H1 (cell line): ENCODE measurements at regions not wholly inside any gene's neighbourhood (a gene's known extent, or its start where the extent isn't known, plus 50 kb on each side); places are given as distances from the start of the nearest gene placed in this dataset.

Source experiments
- CTCF ChIA-PET: fragments of 300-600 bp; sonication (Branson Sonifier 250); formaldehyde crosslinking; loops from one replicate; lab custom pipeline; 2021; ENCODE audit not compliant: partially characterized antibody; lab: Charles Lee
- POLR2A ChIA-PET: fragments of 300-600 bp; sonication (Branson Sonifier 250); formaldehyde crosslinking; loops from one replicate; lab custom pipeline; 2021; ENCODE audit warnings: inconsistent platforms; ENCODE audit not compliant: partially characterized antibody; lab: Charles Lee
- DNase-seq, 2 experiments: peaks; one replicate each; pipeline versions ENCODE4 v3.0.0 to v3.0.0-alpha.2; 2010 to 2022; ENCODE audit warnings: low spot score in 2 of 2, low read depth in 1 of 2, mixed read lengths in 1 of 2
- FAIRE-seq: peaks from 2 replicates; lab custom pipeline; 2011; peaks lifted over from hg19 to GRCh38; lab: Jason Lieb, UNC
- H2AFZ ChIP-seq: 2 replicates; pipeline ENCODE4 v1.8.1; 2012; ENCODE audit warnings: low read length, inconsistent platforms
- H2AK5ac ChIP-seq: 2 replicates; pipeline ENCODE4 v1.6.1; 2013; ENCODE audit warnings: low read depth, low read length
- H2BK120ac ChIP-seq: replicated peaks from 2 replicates; pipeline ENCODE3; 2013; ENCODE audit warnings: low read depth, low read length, inconsistent platforms
- H2BK12ac ChIP-seq: 2 replicates; pipeline ENCODE4 v1.6.1; 2013; ENCODE audit warnings: low read depth, low read length
- H2BK15ac ChIP-seq: 2 replicates; pipeline ENCODE4 v1.6.1; 2013; ENCODE audit warnings: low read length
- H2BK20ac ChIP-seq: 2 replicates; pipeline ENCODE4 v1.6.1; 2013; ENCODE audit warnings: low read length
- H2BK5ac ChIP-seq: 2 replicates; pipeline ENCODE4 v1.6.1; 2013; ENCODE audit warnings: low read depth, low read length
- H3K14ac ChIP-seq: 2 replicates; pipeline ENCODE4 v1.6.1; 2013; ENCODE audit warnings: inconsistent platforms; ENCODE audit not compliant: insufficient read length
- H3K18ac ChIP-seq: 2 replicates; pipeline ENCODE4 v1.6.1; 2013; ENCODE audit warnings: low read length; ENCODE audit errors: extremely low read depth
- H3K23ac ChIP-seq: 2 replicates; pipeline ENCODE4 v1.6.1; 2013; ENCODE audit warnings: inconsistent platforms; ENCODE audit not compliant: insufficient read length
- H3K23me2 ChIP-seq: 2 replicates; pipeline ENCODE4 v1.6.1; 2013; ENCODE audit warnings: low read depth, low read length
- H3K27ac ChIP-seq: 2 replicates; pipeline ENCODE4 v1.6.1; 2011; ENCODE audit warnings: low read depth, low read length, inconsistent platforms
- H3K27me3 ChIP-seq, 4 experiments: replicated peaks in 1 of 4; 1 replicate in 1 of 4; 2 replicates in 3 of 4; pipeline versions ENCODE4 v1.6.1 to v1.8.1; 2011 to 2013; ENCODE audit warnings: low read length in 3 of 4, mild to moderate bottlenecking in 3 of 4, inconsistent platforms in 2 of 4, mixed read lengths in 2 of 4, moderate library complexity in 1 of 4; ENCODE audit not compliant: control insufficient read depth in 3 of 4, insufficient read depth in 3 of 4; ENCODE audit errors: extremely low read depth in 1 of 4
- H3K36me3 ChIP-seq, 4 experiments: 2 replicates each; pipeline versions ENCODE4 v1.6.1 to v1.8.1; 2011 to 2013; ENCODE audit warnings: mild to moderate bottlenecking in 4 of 4, low read length in 3 of 4, moderate library complexity in 2 of 4, control low read depth in 1 of 4, inconsistent platforms in 1 of 4; ENCODE audit not compliant: insufficient read depth in 4 of 4, control insufficient read depth in 2 of 4
- H3K4ac ChIP-seq: replicated peaks from 2 replicates; pipeline ENCODE3; 2013; ENCODE audit warnings: low read length, low read depth, mixed read lengths, inconsistent platforms; ENCODE audit not compliant: insufficient read length
- H3K4me1 ChIP-seq, 4 experiments: replicated peaks in 1 of 4; 1 replicate in 1 of 4; 2 replicates in 3 of 4; pipeline versions ENCODE4 v1.6.1 to v1.8.1; 2011 to 2013; ENCODE audit warnings: low read length in 3 of 4, inconsistent platforms in 2 of 4, mixed read lengths in 1 of 4; ENCODE audit not compliant: insufficient read depth in 4 of 4, control insufficient read depth in 3 of 4
- H3K4me2 ChIP-seq, 2 experiments: 2 replicates each; pipeline versions ENCODE4 v1.6.1 to v1.8.1; 2011 to 2013; ENCODE audit warnings: low read depth in 2 of 2, low read length in 2 of 2, control low read depth in 1 of 2, inconsistent platforms in 1 of 2, mild to moderate bottlenecking in 1 of 2; ENCODE audit not compliant: insufficient read depth in 1 of 2
- H3K4me3 ChIP-seq, 4 experiments: fragments of 200-600, 300-600 bp in 1 of 4; sonication (generic), shearing (Covaris generic), sonication (Bioruptor Twin) in 1 of 4; 2 replicates each; pipeline versions ENCODE4 v1.5.1 to v1.8.1; 2011 to 2016; ENCODE audit warnings: low read length in 4 of 4, low read depth in 3 of 4, control low read depth in 2 of 4, inconsistent platforms in 2 of 4, mild to moderate bottlenecking in 2 of 4, mixed read lengths in 1 of 4, moderate library complexity in 1 of 4; ENCODE audit not compliant: insufficient read depth in 2 of 4; ENCODE audit errors: extremely low read depth in 1 of 4
- H3K56ac ChIP-seq: replicated peaks from 2 replicates; pipeline ENCODE3; 2013; ENCODE audit warnings: low read depth, mild to moderate bottlenecking, mixed read lengths, low read length, inconsistent platforms; ENCODE audit not compliant: insufficient read length
- H3K79me1 ChIP-seq: 2 replicates; pipeline ENCODE4 v1.6.1; 2013; ENCODE audit warnings: low read depth, low read length, control low read depth
- H3K79me2 ChIP-seq, 2 experiments: 2 replicates each; pipeline versions ENCODE4 v1.6.1 to v1.8.1; 2012 to 2013; ENCODE audit warnings: low read length in 2 of 2, mild to moderate bottlenecking in 2 of 2, inconsistent platforms in 1 of 2; ENCODE audit not compliant: insufficient read depth in 2 of 2, control insufficient read depth in 1 of 2
- H3K9ac ChIP-seq, 4 experiments: replicated peaks in 1 of 4; 1 replicate in 1 of 4; 2 replicates in 3 of 4; pipeline versions ENCODE4 v1.6.1 to v1.8.1; 2011 to 2013; ENCODE audit warnings: low read depth in 3 of 4, low read length in 3 of 4, control low read depth in 2 of 4, mild to moderate bottlenecking in 2 of 4, moderate library complexity in 2 of 4, inconsistent platforms in 1 of 4; ENCODE audit errors: extremely low read depth in 1 of 4
- H3K9me3 ChIP-seq, 2 experiments: 2 replicates each; pipeline versions ENCODE4 v1.6.1 to v1.8.1; 2012 to 2013; ENCODE audit warnings: mild to moderate bottlenecking in 2 of 2, moderate library complexity in 2 of 2, control low read depth in 1 of 2, inconsistent platforms in 1 of 2, low read depth in 1 of 2, low read length in 1 of 2, mixed read lengths in 1 of 2; ENCODE audit not compliant: insufficient read depth in 2 of 2
- H4K20me1 ChIP-seq, 2 experiments: replicated peaks in 1 of 2; 2 replicates each; pipeline versions ENCODE3 to v1.8.1; 2011 to 2013; ENCODE audit warnings: inconsistent platforms in 2 of 2, low read length in 2 of 2, mild to moderate bottlenecking in 1 of 2; ENCODE audit not compliant: insufficient read depth in 2 of 2, control insufficient read depth in 1 of 2
- H4K5ac ChIP-seq: 2 replicates; pipeline ENCODE4 v1.6.1; 2013; ENCODE audit warnings: low read length, low read depth, mixed read lengths, inconsistent platforms; ENCODE audit not compliant: insufficient read length
- H4K8ac ChIP-seq: 2 replicates; pipeline ENCODE4 v1.8.0; 2013; ENCODE audit warnings: mild to moderate bottlenecking, moderate library complexity, low read length, inconsistent platforms; ENCODE audit not compliant: insufficient read depth; ENCODE audit errors: extremely low read depth
- H4K91ac ChIP-seq: replicated peaks from 2 replicates; pipeline ENCODE3; 2013; ENCODE audit warnings: low read length, mixed read lengths, inconsistent platforms; ENCODE audit not compliant: insufficient read length
- YY1 ChIP-seq: IDR thresholded peaks from 2 replicates; pipeline ENCODE4 v1.6.1; 2011; ENCODE audit warnings: low read depth, mild to moderate bottlenecking, low read length
- WGBS, 2 experiments: shearing (Covaris generic) in 1 of 2; methylation state at CpG; one replicate each; pipeline versions ENCODE4 v1.1.6 to v1.1.7; 2013 to 2015; ENCODE audit warnings: low lambda C conversion rate in 2 of 2, mixed read lengths in 2 of 2, inconsistent platforms in 1 of 2, low coverage in 1 of 2, missing lambda C conversion rate in 1 of 2; ENCODE audit not compliant: insufficient replicate concordance in 2 of 2, insufficient coverage in 1 of 2, insufficient read length in 1 of 2; ENCODE audit errors: extremely low coverage in 1 of 2, missing lambda C conversion rate in 1 of 2; 5-methylcytosine and 5-hydroxymethylcytosine counted together

DNA sequence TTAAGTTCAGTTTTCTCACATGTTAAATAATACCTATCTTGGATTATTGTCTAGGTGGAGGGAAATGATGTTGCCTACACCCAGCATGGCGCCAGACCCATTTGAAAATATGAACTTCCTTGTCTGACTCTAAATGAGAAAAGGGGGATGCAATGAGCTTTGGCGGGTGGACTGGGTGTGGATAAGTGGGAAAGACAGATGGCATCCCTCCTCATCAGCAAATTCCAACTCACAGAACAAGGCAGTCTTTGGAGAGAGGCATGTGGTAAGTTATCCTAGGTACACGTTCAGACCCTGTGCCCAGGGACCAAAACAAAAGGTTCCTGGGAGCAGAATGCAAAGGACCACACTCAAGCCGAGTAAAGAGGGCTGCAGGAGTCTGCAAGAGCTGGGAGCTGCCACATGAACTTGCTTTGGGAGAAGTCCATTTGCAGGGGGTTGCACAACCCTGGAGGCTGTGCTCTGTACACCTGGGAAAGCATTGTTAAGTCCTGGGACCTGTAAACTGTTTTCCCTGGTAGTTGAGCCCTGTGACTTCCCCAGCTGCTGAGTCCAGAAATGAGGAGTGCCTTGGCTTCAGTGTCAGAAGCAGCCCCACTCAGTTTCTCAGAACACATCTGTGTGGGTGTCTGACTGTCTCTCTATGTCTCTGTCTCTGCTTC, 102.3 kb upstream of the TPM1 start:
- CTCF ChIA-PET, result interaction anchor here (1.2 to 1.9 kb wide), 5 partner anchors 10 to 94 kb away, joined by 3 to 5 read pairs (median 5); no protein-coding TSS in a partner anchor
- FAIRE-seq (no peak), DNase-seq (peak in 1 of 2 experiments; percentile 34)
- H2BK15ac ChIP-seq, result no peak overlapping the region
- no peak overlapping the region for H2BK20ac ChIP-seq
- no peak for TF ChIP-seq YY1
- WGBS, 2 experiments, result 85% methylated on average over 4 of the region's 4 CpGs; no CpG with 5 or more reads in 1 of the 2 experiments
- H3K23me2 ChIP-seq, result no peaks in the 10 kb centered on the region; the same call in 1 of the 2 replicates
- POLR2A ChIA-PET, result interaction anchor here (1.2 kb wide), 1 partner anchor 108 kb away, joined by 3 read pairs; no protein-coding TSS in a partner anchor
- no peaks in the 10 kb centered on the region for H3K79me1 ChIP-seq
- H2BK120ac ChIP-seq, result no peak overlapping the region
- no peak overlapping the region for H3K56ac ChIP-seq
- no peak overlapping the region for H3K4me3 ChIP-seq
- H3K36me3 ChIP-seq, result no peaks in the 10 kb centered on the region
- no peak overlapping the region for H3K9ac ChIP-seq
- no peak overlapping the region for H3K4ac ChIP-seq
- no peak overlapping the region for H3K27ac ChIP-seq
- H2BK5ac ChIP-seq, result no peak overlapping the region
- H2BK12ac ChIP-seq, result no peak overlapping the region
- H3K79me2 ChIP-seq, result no peaks in the 10 kb centered on the region
- no peaks in the 10 kb centered on the region for H3K9me3 ChIP-seq
- no peak overlapping the region for H2AK5ac ChIP-seq
- no peak overlapping the region for H4K5ac ChIP-seq
- no peaks in the 10 kb centered on the region for H3K27me3 ChIP-seq
- no peak overlapping the region for H3K14ac ChIP-seq
- no peak overlapping the region for H3K4me2 ChIP-seq
- H2AFZ ChIP-seq, result no peak overlapping the region
- H3K4me1 ChIP-seq, result peaks cover 0 to 3% (median 0%) of the 10 kb centered on the region in 4 experiments; a peak in 1 of 7 replicates
- H3K18ac ChIP-seq, result no peak overlapping the region
- H4K20me1 ChIP-seq, result no peaks in the 10 kb centered on the region
- H3K23ac ChIP-seq, result no peak overlapping the region
- H4K91ac ChIP-seq, result no peak overlapping the region
- H4K8ac ChIP-seq, result no peak overlapping the region
